SK-N-MC (cell line): ENCODE measurements at regions not wholly inside any gene's neighbourhood (a gene's known extent, or its start where the extent isn't known, plus 50 kb on each side); places are given as distances from the start of the nearest gene placed in this dataset.

Experiments
- EZH2 ChIP-seq: fragments of 200-600 bp; sonication (generic); IDR thresholded peaks from one replicate; pipeline ENCODE4 v1.6.1; 2017; ENCODE audit warnings: antibody characterized with exemption
- POLR2AphosphoS5 ChIP-seq: IDR thresholded peaks from 2 replicates; pipeline ENCODE4 v1.6.1; 2012; ENCODE audit warnings: mild to moderate bottlenecking, low read depth, low read length, borderline replicate concordance

DNA sequence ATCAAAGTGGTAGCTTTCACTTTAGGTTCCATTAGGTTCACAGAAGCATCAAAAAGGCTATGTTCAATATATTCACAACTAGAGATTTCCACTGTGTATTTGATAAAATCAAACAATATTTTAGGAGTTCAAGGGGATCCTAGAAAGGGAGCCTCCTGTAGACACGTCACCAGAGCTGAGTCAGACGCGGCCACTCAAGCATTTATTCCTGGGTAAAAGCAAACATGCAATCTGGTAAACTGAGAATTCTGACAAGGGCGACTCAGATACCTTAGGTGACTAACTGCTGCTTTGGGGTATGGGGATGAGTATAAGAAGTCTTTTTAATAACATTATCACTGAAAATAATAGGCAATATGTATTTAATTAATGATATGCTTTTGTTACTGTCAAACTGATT, 118.7 kb upstream of the HMGN3 start:
- no peak for TF ChIP-seq POLR2AphosphoS5
- no peak for TF ChIP-seq EZH2
